A673 (cell line): ENCODE measurements at regions not wholly inside any gene's neighbourhood (a gene's known extent, or its start where the extent isn't known, plus 50 kb on each side); places are given as distances from the start of the nearest gene placed in this dataset.

Source experiments
- CTCF ChIP-seq: fragments of 300-800, 200-600 bp; sonication (generic); conservative IDR thresholded peaks from 2 replicates; pipeline ENCODE4 v1.5.1; 2017; ENCODE audit warnings: low read depth, mild to moderate bottlenecking, antibody characterized with exemption, low read length, moderate library complexity, mixed read lengths
- EZH2 ChIP-seq: fragments of 200-600 bp; sonication (generic); IDR thresholded peaks from 2 replicates; pipeline ENCODE4 v1.6.1; 2017; ENCODE audit warnings: borderline replicate concordance, low read depth, mild to moderate bottlenecking, mixed read lengths, antibody characterized with exemption, low read length; ENCODE audit not compliant: poor library complexity, severe bottlenecking

- TF ChIP-seq CTCF = no peak
- no peak for TF ChIP-seq EZH2
These were observed 63.4 kb upstream of the TANC2 start for GRCh38 chr17:62902531-62903220.
